DMS53 treated with DMSO at 0.1 percent for 48 hours (cell line): ENCODE measurements at regions not wholly inside any gene's neighbourhood (a gene's known extent, or its start where the extent isn't known, plus 50 kb on each side); places are given as distances from the start of the nearest gene placed in this dataset.
A peak's percentile ranks its signal among the peaks of the same experiment; 100 is the strongest.
"Not testable (repeated sequence)": the region's sequence is repeated elsewhere in the genome, so short reads cannot be mapped to it uniquely, and the experiment has no call there.

ENCODE experiments used
- DNase-seq: peaks from one replicate; lab custom pipeline; 2025; ENCODE audit not compliant: unreplicated experiment; lab: John Stamatoyannopoulos, UW

- DNase-seq: not testable (repeated sequence)
Measured at GRCh38 chr21:27517177-27517576, 550.3 kb upstream of the ADAMTS5 start.

- no peak for DNase-seq
Measured at GRCh38 chr21:27515676-27516075, 548.8 kb upstream of the ADAMTS5 start.

GRCh38 chr21:27513825-27514224 lies 546.9 kb upstream of the ADAMTS5 start:
- DNase-seq: no peak

- no peak for DNase-seq
Measured at GRCh38 chr21:27513016-27513415, 546.1 kb upstream of the ADAMTS5 start.

GRCh38 chr21:27511233-27511632 lies 544.3 kb upstream of the ADAMTS5 start:
- no peak for DNase-seq

- DNase-seq: no peak
Measured at GRCh38 chr21:27507695-27508094, 540.8 kb upstream of the ADAMTS5 start.

- no peak for DNase-seq
Measured at GRCh38 chr21:27505516-27505915, 538.6 kb upstream of the ADAMTS5 start.

GRCh38 chr21:27502801-27503200 lies 535.9 kb upstream of the ADAMTS5 start:
- DNase-seq: no peak

- DNase-seq: no peak
Measured at GRCh38 chr21:27498025-27498424, 531.1 kb upstream of the ADAMTS5 start.

- no peak for DNase-seq
Measured at GRCh38 chr21:27495836-27496235, 528.9 kb upstream of the ADAMTS5 start.

- no peak for DNase-seq
Measured at GRCh38 chr21:27493542-27493941, 526.7 kb upstream of the ADAMTS5 start.

GRCh38 chr21:27487676-27488075 lies 520.8 kb upstream of the ADAMTS5 start:
- no peak for DNase-seq

- DNase-seq: no peak
Measured at GRCh38 chr21:27480841-27481261, 514.0 kb upstream of the ADAMTS5 start.

- no peak for DNase-seq
Measured at GRCh38 chr21:27477296-27477695, 510.4 kb upstream of the ADAMTS5 start.

GRCh38 chr21:27476696-27477095 lies 509.8 kb upstream of the ADAMTS5 start:
- no peak for DNase-seq

- no peak for DNase-seq
Measured at GRCh38 chr21:27475363-27475955, 508.6 kb upstream of the ADAMTS5 start.

- no peak for DNase-seq
Measured at GRCh38 chr21:27467366-27467765, 500.5 kb upstream of the ADAMTS5 start.

GRCh38 chr21:27466140-27466539 lies 499.3 kb upstream of the ADAMTS5 start:
- DNase-seq: no peak

GRCh38 chr21:27464648-27465047 lies 497.8 kb upstream of the ADAMTS5 start:
- peak; percentile 8 for DNase-seq

GRCh38 chr21:27462726-27463125 lies 495.8 kb upstream of the ADAMTS5 start:
- no peak for DNase-seq

GRCh38 chr21:27454234-27454633 lies 487.3 kb upstream of the ADAMTS5 start:
- DNase-seq: no peak

GRCh38 chr21:27451116-27451515 lies 484.2 kb upstream of the ADAMTS5 start:
- no peak for DNase-seq

GRCh38 chr21:27450216-27450615 lies 483.3 kb upstream of the ADAMTS5 start:
- DNase-seq: no peak
